Mesenchymal stem cell (in vitro differentiated cells and primary cell): ENCODE measurements at regions not wholly inside any gene's neighbourhood (a gene's known extent, or its start where the extent isn't known, plus 50 kb on each side); places are given as distances from the start of the nearest gene placed in this dataset.
"Not testable (repeated sequence)": the region's sequence is repeated elsewhere in the genome, so short reads cannot be mapped to it uniquely, and the experiment has no call there.

Experiments
- DNase-seq: peaks from one replicate; pipeline ENCODE4 v3.0.0-alpha.2; 2013
- H2AFZ ChIP-seq: one replicate; pipeline ENCODE4 v1.6.1; 2013; ENCODE audit warnings: low read depth, mild to moderate bottlenecking, control low read depth, inconsistent platforms, low read length, moderate library complexity
- H2AK5ac ChIP-seq: 2 replicates; pipeline ENCODE4 v1.6.1; 2013; ENCODE audit warnings: low read length, moderate library complexity, mild to moderate bottlenecking, inconsistent platforms; ENCODE audit not compliant: severe bottlenecking
- H2BK120ac ChIP-seq: one replicate; pipeline ENCODE4 v1.6.1; 2013; ENCODE audit warnings: low read depth, mild to moderate bottlenecking, inconsistent platforms, low read length, moderate library complexity
- H2BK12ac ChIP-seq, 2 experiments: one replicate each; pipeline ENCODE4 v1.6.1; 2013; ENCODE audit warnings: inconsistent platforms in 2 of 2, low read length in 2 of 2, mild to moderate bottlenecking in 2 of 2, moderate library complexity in 2 of 2, control low read depth in 1 of 2
- H2BK15ac ChIP-seq: one replicate; pipeline ENCODE4 v1.6.1; 2013; ENCODE audit warnings: mild to moderate bottlenecking, low read depth, inconsistent platforms; ENCODE audit not compliant: poor library complexity, severe bottlenecking
- H2BK5ac ChIP-seq: 2 replicates; pipeline ENCODE4 v1.6.1; 2013; ENCODE audit warnings: low read depth, mild to moderate bottlenecking, low read length, control low read depth, inconsistent platforms; ENCODE audit not compliant: poor library complexity, severe bottlenecking
- H3K14ac ChIP-seq, 2 experiments: one replicate each; pipeline ENCODE4 v1.6.1; 2013; ENCODE audit warnings: inconsistent platforms in 2 of 2, low read length in 2 of 2, control low read depth in 1 of 2, mild to moderate bottlenecking in 1 of 2, moderate library complexity in 1 of 2
- H3K18ac ChIP-seq, 2 experiments: one replicate each; pipeline ENCODE4 v1.6.1; 2013; ENCODE audit warnings: inconsistent platforms in 2 of 2, low read length in 2 of 2, control low read depth in 1 of 2, low read depth in 1 of 2, mild to moderate bottlenecking in 1 of 2
- H3K23ac ChIP-seq, 2 experiments: one replicate each; pipeline ENCODE4 v1.6.1; 2013; ENCODE audit warnings: inconsistent platforms in 2 of 2, low read length in 2 of 2, mild to moderate bottlenecking in 2 of 2, moderate library complexity in 2 of 2, control low read depth in 1 of 2
- H3K27ac ChIP-seq: 2 replicates; pipeline ENCODE4 v1.5.1; 2013; ENCODE audit warnings: mild to moderate bottlenecking, moderate library complexity, low read length, control low read depth, inconsistent platforms; ENCODE audit not compliant: poor library complexity, severe bottlenecking
- H3K27me3 ChIP-seq, 2 experiments: 2 replicates each; pipeline versions ENCODE4 v1.6.1 to v1.7.0; 2013; ENCODE audit warnings: low read length in 2 of 2, mild to moderate bottlenecking in 2 of 2, moderate library complexity in 2 of 2, control low read depth in 1 of 2, inconsistent platforms in 1 of 2; ENCODE audit not compliant: control insufficient read depth in 1 of 2, insufficient read depth in 1 of 2
- H3K36me3 ChIP-seq, 2 experiments: 2 replicates each; pipeline versions ENCODE4 v1.6.1 to v1.7.0; 2013; ENCODE audit warnings: low read length in 2 of 2, control low read depth in 1 of 2, inconsistent platforms in 1 of 2, low read depth in 1 of 2, mild to moderate bottlenecking in 1 of 2; ENCODE audit not compliant: insufficient read depth in 2 of 2, control insufficient read depth in 1 of 2
- H3K4ac ChIP-seq, 2 experiments: one replicate each; pipeline ENCODE4 v1.6.1; 2013; ENCODE audit warnings: inconsistent platforms in 2 of 2, low read length in 2 of 2, mild to moderate bottlenecking in 2 of 2, moderate library complexity in 2 of 2, control low read depth in 1 of 2, low read depth in 1 of 2
- H3K4me1 ChIP-seq: 2 replicates; pipeline ENCODE4 v1.6.1; 2013; ENCODE audit warnings: low read depth, low read length, control low read depth; ENCODE audit not compliant: control insufficient read depth, insufficient read depth
- H3K4me2 ChIP-seq: 2 replicates; pipeline ENCODE4 v1.6.1; 2013; ENCODE audit warnings: low read length, mild to moderate bottlenecking, inconsistent platforms; ENCODE audit not compliant: poor library complexity, severe bottlenecking
- H3K4me3 ChIP-seq, 2 experiments: 2 replicates each; pipeline versions ENCODE4 v1.5.1 to v1.7.0; 2013; ENCODE audit warnings: low read length in 2 of 2, mild to moderate bottlenecking in 2 of 2, control low read depth in 1 of 2, low read depth in 1 of 2; ENCODE audit not compliant: insufficient read depth in 1 of 2
- H3K79me1 ChIP-seq: replicated peaks from 2 replicates; pipeline ENCODE4 v1.6.1; 2013; ENCODE audit warnings: mild to moderate bottlenecking, control low read depth, low read length, inconsistent platforms; ENCODE audit not compliant: poor library complexity, severe bottlenecking
- H3K9ac ChIP-seq: 2 replicates; pipeline ENCODE4 v1.7.0; 2013; ENCODE audit warnings: mild to moderate bottlenecking, low read length, moderate library complexity
- H3K9me3 ChIP-seq: 2 replicates; pipeline ENCODE4 v1.7.0; 2013; ENCODE audit warnings: mild to moderate bottlenecking, low read length; ENCODE audit not compliant: control insufficient read depth
- H4K8ac ChIP-seq: one replicate; pipeline ENCODE4 v1.6.1; 2013; ENCODE audit warnings: inconsistent platforms, mild to moderate bottlenecking, low read length, moderate library complexity
- H4K91ac ChIP-seq: one replicate; pipeline ENCODE4 v1.6.1; 2013; ENCODE audit warnings: mild to moderate bottlenecking, low read length, inconsistent platforms
- WGBS: methylation state at CpG from one replicate; pipeline ENCODE4 v1.1.7; 2013; ENCODE audit warnings: mixed read lengths; 5-methylcytosine and 5-hydroxymethylcytosine counted together

DNA sequence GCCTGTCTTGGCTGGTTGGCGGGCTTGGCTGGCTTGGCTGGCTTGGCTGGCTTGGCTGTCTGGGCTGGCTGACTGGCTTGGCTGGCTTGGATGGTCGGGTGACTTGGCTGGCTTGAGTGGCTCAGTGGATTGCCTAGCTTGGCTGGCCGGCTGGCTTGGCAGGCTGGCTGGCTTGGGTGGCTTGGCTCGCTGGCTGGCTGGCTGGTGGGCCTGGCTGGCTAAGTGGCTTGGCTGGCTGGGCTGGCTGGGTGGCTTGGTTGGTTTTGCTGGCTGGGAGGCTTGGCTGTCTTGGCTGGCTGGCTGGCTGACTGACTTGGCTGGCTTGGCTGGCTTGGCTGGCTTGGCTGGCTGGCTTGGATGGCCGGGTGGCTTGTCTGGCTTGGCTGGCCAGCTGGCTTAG is 2834.6 kb downstream of the RPIA start:
- not testable (repeated sequence) for H4K91ac ChIP-seq, H3K36me3 ChIP-seq, H3K79me1 ChIP-seq, H3K27me3 ChIP-seq, H3K4ac ChIP-seq, H3K4me2 ChIP-seq, H3K23ac ChIP-seq, H3K9ac ChIP-seq, H2BK5ac ChIP-seq, H3K4me3 ChIP-seq, H3K27ac ChIP-seq, H2AK5ac ChIP-seq, H3K14ac ChIP-seq, H2BK12ac ChIP-seq, H3K9me3 ChIP-seq, H3K18ac ChIP-seq, H2AFZ ChIP-seq, H3K4me1 ChIP-seq, H4K8ac ChIP-seq, DNase-seq, H2BK120ac ChIP-seq, H2BK15ac ChIP-seq
- no CpG with 5 or more reads among the region's 5 CpGs for WGBS

GRCh38 chr2:91527056-91527455 is 2835.6 kb downstream of the RPIA start:
- not testable (repeated sequence) for H2BK120ac ChIP-seq, H4K91ac ChIP-seq, H3K9me3 ChIP-seq, H3K27me3 ChIP-seq, H3K9ac ChIP-seq, H2BK5ac ChIP-seq, H2BK15ac ChIP-seq, H3K79me1 ChIP-seq, H3K27ac ChIP-seq, H3K14ac ChIP-seq, H3K4me3 ChIP-seq, H4K8ac ChIP-seq, H3K18ac ChIP-seq, H3K4ac ChIP-seq, H2AK5ac ChIP-seq, H2BK12ac ChIP-seq, H3K23ac ChIP-seq, H3K4me1 ChIP-seq, H2AFZ ChIP-seq, DNase-seq, H3K4me2 ChIP-seq, H3K36me3 ChIP-seq
- 95% methylated on average over 2 of the region's 2 CpGs for WGBS

- H3K9me3 ChIP-seq, H4K91ac ChIP-seq, H4K8ac ChIP-seq, H2BK15ac ChIP-seq, H2AFZ ChIP-seq, H3K14ac ChIP-seq, H3K9ac ChIP-seq, H3K4ac ChIP-seq, H2AK5ac ChIP-seq, H3K18ac ChIP-seq, H2BK5ac ChIP-seq, H3K36me3 ChIP-seq, H2BK12ac ChIP-seq, H2BK120ac ChIP-seq, H3K79me1 ChIP-seq, DNase-seq, H3K27ac ChIP-seq, H3K27me3 ChIP-seq, H3K4me1 ChIP-seq, H3K4me3 ChIP-seq, H3K23ac ChIP-seq, H3K4me2 ChIP-seq: not testable (repeated sequence)
- WGBS = 87% methylated on average over 7 of the region's 7 CpGs
Measured at GRCh38 chr2:91527491-91528031, 2836.1 kb downstream of the RPIA start.

DNA sequence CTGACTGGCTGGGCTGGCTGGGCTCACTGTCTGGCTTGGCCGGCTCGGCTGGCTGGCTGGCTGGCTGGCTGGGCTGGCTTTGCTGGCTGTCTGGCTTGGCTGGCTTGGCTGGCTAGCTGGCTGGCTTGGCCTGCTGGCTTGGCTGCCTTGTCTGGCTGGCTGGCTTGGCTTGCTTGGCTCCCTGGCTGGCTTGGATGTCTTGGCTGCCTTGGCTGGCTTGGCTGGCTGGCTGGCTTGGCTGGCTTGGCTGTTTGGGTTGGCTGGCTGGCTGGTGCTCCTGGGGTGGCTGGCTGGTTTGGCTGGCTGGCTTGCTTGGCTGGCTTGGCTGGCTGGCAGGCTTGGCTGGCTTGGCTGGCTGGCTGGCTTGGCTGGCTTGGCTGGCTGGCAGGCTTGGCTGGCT is 2836.9 kb downstream of the RPIA start:
- H3K27ac ChIP-seq, H3K18ac ChIP-seq, H4K8ac ChIP-seq, H3K9ac ChIP-seq, H2AK5ac ChIP-seq, H2BK12ac ChIP-seq, H2BK5ac ChIP-seq, H3K23ac ChIP-seq, H2AFZ ChIP-seq, H3K4me1 ChIP-seq, H2BK120ac ChIP-seq, H3K14ac ChIP-seq, H2BK15ac ChIP-seq, H3K27me3 ChIP-seq, H3K36me3 ChIP-seq, DNase-seq, H4K91ac ChIP-seq, H3K4me3 ChIP-seq, H3K9me3 ChIP-seq, H3K79me1 ChIP-seq, H3K4me2 ChIP-seq, H3K4ac ChIP-seq: not testable (repeated sequence)
- 91% methylated on average over 2 of the region's 2 CpGs for WGBS
